ENCODE measurements at regions not wholly inside any gene's neighbourhood (a gene's known extent, or its start where the extent isn't known, plus 50 kb on each side); places are given as distances from the start of the nearest gene placed in this dataset.
A peak's percentile ranks its signal among the peaks of the same experiment; 100 is the strongest.
"Not testable (repeated sequence)": the region's sequence is repeated elsewhere in the genome, so short reads cannot be mapped to it uniquely, and the experiment has no call there.

- Mint-ChIP-seq H3K36me3 (peaks cover 6 to 42% of the 10 kb centered on the region in 2 donors), H3K4me1 (no peaks in the 10 kb centered on the region), H3K27ac (no peak overlapping the region), H3K4me3 (no peak overlapping the region), H3K27me3 (no peaks in the 10 kb centered on the region), H3K9me3 (peaks cover 0 to 15% (median 9%) of the 10 kb centered on the region in 8 donors)
- Histone ChIP-seq H3K27ac (ENCODE audit: low read depth, low read length) (no peak overlapping the region), H3K9me3 (ENCODE audit: control insufficient read depth in 1 of 2, low read length in 2 of 2) (no peaks in the 10 kb centered on the region), H3K4me1 (ENCODE audit: insufficient read depth, low read length) (no peaks in the 10 kb centered on the region), H3K36me3 (ENCODE audit: insufficient read depth, low read length) (no peaks in the 10 kb centered on the region), H3K4me3 (ENCODE audit: low read length in 2 of 2) (no peak overlapping the region), H3K27me3 (ENCODE audit: insufficient read depth, low read length) (no peaks in the 10 kb centered on the region)
- intact Hi-C loops (cut with micrococcal nuclease): no loop called here
- DNase-seq: no peak
- ChIA-PET CTCF (ENCODE audit: partially characterized antibody) (no interaction called here), POLR2A (ENCODE audit: partially characterized antibody) (no interaction called here)
Observed at GRCh38 chr9:85859765-85860164, 81.2 kb upstream of the NAA35 start.

GRCh38 chr9:85861882-85862281, 79.1 kb upstream of the NAA35 start:
- H3K4me3 Mint-ChIP-seq; H3K27me3 Mint-ChIP-seq; CTCF ChIA-PET (ENCODE audit: partially characterized antibody); POLR2A ChIA-PET (ENCODE audit: partially characterized antibody); H3K27ac Mint-ChIP-seq; DNase-seq; intact Hi-C loops (cut with micrococcal nuclease); H3K4me1 ChIP-seq (ENCODE audit: insufficient read depth, low read length); H3K27ac ChIP-seq (ENCODE audit: low read depth, low read length); H3K27me3 ChIP-seq (ENCODE audit: insufficient read depth, low read length); H3K36me3 ChIP-seq (ENCODE audit: insufficient read depth, low read length); H3K4me3 ChIP-seq (ENCODE audit: low read length in 2 of 2); H3K9me3 ChIP-seq (ENCODE audit: control insufficient read depth in 1 of 2, low read length in 2 of 2); H3K4me1 Mint-ChIP-seq: not testable (repeated sequence)
- Mint-ChIP-seq H3K9me3 (peaks cover 0 to 34% (median 24%) of the 10 kb centered on the region in 8 donors), H3K36me3 (peaks cover 9 to 42% of the 10 kb centered on the region in 2 donors)

- CTCF ChIA-PET (ENCODE audit: partially characterized antibody): no interaction called here
- Mint-ChIP-seq H3K4me3 (no peak overlapping the region), H3K36me3 (peaks cover 4 to 37% of the 10 kb centered on the region in 2 donors), H3K27me3 (no peaks in the 10 kb centered on the region), H3K4me1 (no peaks in the 10 kb centered on the region), H3K27ac (no peak overlapping the region), H3K9me3 (peaks cover 0 to 39% (median 25%) of the 10 kb centered on the region in 8 donors)
- Histone ChIP-seq H3K4me1 (ENCODE audit: insufficient read depth, low read length) (no peaks in the 10 kb centered on the region), H3K27me3 (ENCODE audit: insufficient read depth, low read length) (no peaks in the 10 kb centered on the region), H3K9me3 (ENCODE audit: control insufficient read depth in 1 of 2, low read length in 2 of 2) (no peaks in the 10 kb centered on the region), H3K27ac (ENCODE audit: low read depth, low read length) (no peak overlapping the region), H3K36me3 (ENCODE audit: insufficient read depth, low read length) (no peaks in the 10 kb centered on the region), H3K4me3 (ENCODE audit: low read length in 2 of 2) (no peak overlapping the region)
- DNase-seq: no peak
- intact Hi-C loops (cut with micrococcal nuclease): no loop called here
- POLR2A ChIA-PET (ENCODE audit: partially characterized antibody): no interaction called here
Observed at GRCh38 chr9:85863875-85864274, 77.1 kb upstream of the NAA35 start.

- peaks cover 3 to 6% (median 4%) of the 10 kb centered on the region in 4 donors for H3K4me1 Mint-ChIP-seq
- Histone ChIP-seq H3K4me3 (ENCODE audit: low read length in 2 of 2) (no peak overlapping the region), H3K4me1 (ENCODE audit: insufficient read depth, low read length) (no peaks in the 10 kb centered on the region), H3K27me3 (ENCODE audit: insufficient read depth, low read length) (no peaks in the 10 kb centered on the region), H3K27ac (ENCODE audit: low read depth, low read length) (no peak overlapping the region), H3K36me3 (ENCODE audit: insufficient read depth, low read length) (no peaks in the 10 kb centered on the region), H3K9me3 (ENCODE audit: control insufficient read depth in 1 of 2, low read length in 2 of 2) (no peaks in the 10 kb centered on the region)
- peak overlapping the region in 1 of 8 donors; percentile 55 for H3K4me3 Mint-ChIP-seq
- POLR2A ChIA-PET (ENCODE audit: partially characterized antibody): interaction anchor here (0.6 kb wide), 1 partner anchor 33 kb away, joined by 3 read pairs; no protein-coding TSS in a partner anchor
- CTCF ChIA-PET (ENCODE audit: partially characterized antibody): no interaction called here
- peaks cover 0 to 16% (median 7%) of the 10 kb centered on the region in 8 donors for H3K9me3 Mint-ChIP-seq
- H3K27ac Mint-ChIP-seq: no peak overlapping the region
- intact Hi-C loops (cut with micrococcal nuclease): no loop called here
- no peaks in the 10 kb centered on the region for H3K36me3 Mint-ChIP-seq
- no peaks in the 10 kb centered on the region for H3K27me3 Mint-ChIP-seq
- no peak for DNase-seq
Observed at GRCh38 chr9:85871008-85871407, 69.9 kb upstream of the NAA35 start.

- H3K27ac Mint-ChIP-seq; H3K4me1 ChIP-seq (ENCODE audit: insufficient read depth, low read length); H3K27me3 ChIP-seq (ENCODE audit: insufficient read depth, low read length); H3K36me3 ChIP-seq (ENCODE audit: insufficient read depth, low read length); H3K9me3 Mint-ChIP-seq; H3K27ac ChIP-seq (ENCODE audit: low read depth, low read length); H3K4me1 Mint-ChIP-seq; H3K27me3 Mint-ChIP-seq; H3K9me3 ChIP-seq (ENCODE audit: control insufficient read depth in 1 of 2, low read length in 2 of 2); intact Hi-C loops (cut with micrococcal nuclease); POLR2A ChIA-PET (ENCODE audit: partially characterized antibody); H3K4me3 ChIP-seq (ENCODE audit: low read length in 2 of 2); CTCF ChIA-PET (ENCODE audit: partially characterized antibody); H3K36me3 Mint-ChIP-seq; H3K4me3 Mint-ChIP-seq; DNase-seq: not testable (repeated sequence)
Observed at GRCh38 chr9:85871683-85872082, 69.3 kb upstream of the NAA35 start.

- no peak overlapping the region for H3K27ac Mint-ChIP-seq
- intact Hi-C loops (cut with micrococcal nuclease): no loop called here
- Histone ChIP-seq H3K4me1 (ENCODE audit: insufficient read depth, low read length) (no peaks in the 10 kb centered on the region), H3K9me3 (ENCODE audit: control insufficient read depth in 1 of 2, low read length in 2 of 2) (no peaks in the 10 kb centered on the region), H3K36me3 (ENCODE audit: insufficient read depth, low read length) (no peaks in the 10 kb centered on the region), H3K27ac (ENCODE audit: low read depth, low read length) (no peak overlapping the region), H3K4me3 (ENCODE audit: low read length in 2 of 2) (no peak overlapping the region), H3K27me3 (ENCODE audit: insufficient read depth, low read length) (no peaks in the 10 kb centered on the region)
- no peaks in the 10 kb centered on the region for H3K27me3 Mint-ChIP-seq
- H3K9me3 Mint-ChIP-seq: peaks cover 0 to 6% (median 2%) of the 10 kb centered on the region in 8 donors
- peaks cover 3 to 6% (median 4%) of the 10 kb centered on the region in 4 donors for H3K4me1 Mint-ChIP-seq
- no peak overlapping the region for H3K4me3 Mint-ChIP-seq
- DNase-seq: no peak
- ChIA-PET POLR2A (ENCODE audit: partially characterized antibody) (no interaction called here), CTCF (ENCODE audit: partially characterized antibody) (no interaction called here)
- no peaks in the 10 kb centered on the region for H3K36me3 Mint-ChIP-seq
Observed at GRCh38 chr9:85872463-85872862, 68.5 kb upstream of the NAA35 start.

- intact Hi-C loops (cut with micrococcal nuclease): no loop called here
- Histone ChIP-seq H3K9me3 (ENCODE audit: control insufficient read depth in 1 of 2, low read length in 2 of 2) (no peaks in the 10 kb centered on the region), H3K4me3 (ENCODE audit: low read length in 2 of 2) (no peak overlapping the region), H3K4me1 (ENCODE audit: insufficient read depth, low read length) (no peaks in the 10 kb centered on the region), H3K27ac (ENCODE audit: low read depth, low read length) (no peak overlapping the region), H3K27me3 (ENCODE audit: insufficient read depth, low read length) (no peaks in the 10 kb centered on the region), H3K36me3 (ENCODE audit: insufficient read depth, low read length) (no peaks in the 10 kb centered on the region)
- H3K9me3 Mint-ChIP-seq: peaks cover 0 to 2% (median 0%) of the 10 kb centered on the region in 8 donors
- H3K27me3 Mint-ChIP-seq: no peaks in the 10 kb centered on the region
- POLR2A ChIA-PET (ENCODE audit: partially characterized antibody): no interaction called here
- CTCF ChIA-PET (ENCODE audit: partially characterized antibody): interaction anchor here (0.5 kb wide), 1 partner anchor 17 kb away, joined by 3 read pairs; no protein-coding TSS in a partner anchor
- DNase-seq: no peak
- no peak overlapping the region for H3K27ac Mint-ChIP-seq
- peaks cover 2% of the 10 kb centered on the region in 4 donors for H3K4me1 Mint-ChIP-seq
- H3K4me3 Mint-ChIP-seq: no peak overlapping the region
- H3K36me3 Mint-ChIP-seq: peaks cover 0 to 8% of the 10 kb centered on the region in 2 donors
Observed at GRCh38 chr9:85876628-85877027, 64.3 kb upstream of the NAA35 start.

Data from CD4-positive, alpha-beta memory T cell (primary cell).